NCI-H1105 (cell line): ENCODE measurements at regions not wholly inside any gene's neighbourhood (a gene's known extent, or its start where the extent isn't known, plus 50 kb on each side); places are given as distances from the start of the nearest gene placed in this dataset.
"Not testable (repeated sequence)": the region's sequence is repeated elsewhere in the genome, so short reads cannot be mapped to it uniquely, and the experiment has no call there.

ENCODE experiments used
- DNase-seq: peaks from one replicate; lab custom pipeline; 2025; lab: John Stamatoyannopoulos, UW

DNA sequence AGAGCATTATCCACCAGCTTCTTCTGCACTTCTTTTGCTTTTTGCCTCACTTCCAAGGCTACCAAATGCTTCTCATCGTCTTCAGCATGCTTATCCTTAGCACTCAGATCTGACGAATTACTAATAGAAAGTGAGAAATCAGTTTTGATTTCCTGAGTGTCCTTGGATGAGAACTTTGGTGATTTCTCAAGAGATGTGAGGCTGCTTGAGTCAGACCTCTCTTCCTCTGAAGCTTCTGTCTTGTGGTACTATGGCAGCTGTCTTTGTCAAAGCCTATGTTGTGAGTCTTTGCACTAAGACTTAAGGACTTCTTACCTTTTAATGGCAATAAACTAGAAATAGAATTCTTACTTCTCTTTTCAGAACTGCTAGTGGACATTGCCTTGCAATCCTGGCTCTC, 169.9 kb downstream of the CPE start:
- DNase-seq, result no peak

DNA sequence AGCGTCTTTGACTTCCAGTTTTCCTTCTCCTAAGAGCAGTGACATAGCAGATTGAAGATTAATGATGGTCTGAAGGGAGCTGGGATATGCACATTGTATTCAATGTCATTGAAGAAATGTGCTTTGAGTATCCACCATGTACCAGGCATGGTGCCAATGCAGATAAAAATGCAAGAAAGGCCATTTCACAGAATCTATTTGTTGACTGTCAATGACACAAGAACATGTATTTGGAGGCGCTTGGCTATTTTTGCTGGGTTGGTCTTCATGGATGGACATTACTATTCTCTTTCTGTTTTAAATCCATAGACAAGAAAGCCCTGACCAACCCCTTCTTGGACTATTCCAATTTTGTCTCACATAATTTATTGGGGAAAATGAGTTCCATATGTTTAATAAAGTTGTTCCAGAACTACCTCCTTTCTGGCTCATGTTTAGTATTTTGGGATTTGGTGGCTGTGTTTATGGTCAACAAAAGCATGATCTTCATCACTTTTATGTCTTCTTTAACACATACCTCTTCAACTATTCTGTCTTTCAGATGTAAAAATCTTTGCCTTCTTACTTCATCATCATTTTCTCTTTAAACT, 174.5 kb downstream of the CPE start:
- DNase-seq, result no peak

DNA sequence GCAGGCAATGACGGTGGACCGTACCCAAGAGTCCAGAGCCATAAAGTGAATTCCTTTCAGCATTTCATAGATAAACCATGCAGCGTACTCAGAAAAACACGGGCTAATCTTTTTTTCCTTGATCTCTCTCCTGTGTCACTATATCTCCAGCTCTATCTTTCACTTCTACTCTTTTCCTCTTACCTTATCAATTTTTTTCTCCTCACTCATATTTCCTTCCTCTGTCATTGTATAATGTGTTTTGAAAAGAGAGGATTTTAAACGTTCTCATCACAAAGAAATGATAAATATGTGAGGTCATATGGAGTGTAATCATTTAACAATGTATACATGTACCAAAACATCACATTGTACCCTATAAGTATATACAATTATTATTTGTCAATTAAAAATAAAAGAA, 176.5 kb downstream of the CPE start:
- DNase-seq, result no peak

DNA sequence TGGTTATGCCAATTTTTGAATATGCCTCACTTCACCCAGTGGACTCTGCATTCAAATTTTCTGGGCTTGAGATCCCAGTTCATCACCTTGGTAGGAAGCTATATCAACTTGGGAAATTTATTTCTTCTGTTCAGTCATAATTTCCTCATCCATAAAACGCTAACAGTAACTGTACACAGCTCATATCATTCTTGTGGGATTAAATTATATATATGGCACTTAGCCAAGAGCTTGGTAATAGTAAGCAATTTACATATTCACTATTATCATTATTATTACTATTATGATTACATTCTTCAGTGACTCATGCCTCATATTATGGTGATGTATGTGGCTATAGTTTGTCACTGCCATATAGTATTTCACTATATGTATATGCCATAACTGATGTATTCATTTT, 177.6 kb downstream of the CPE start:
- no peak for DNase-seq

DNA sequence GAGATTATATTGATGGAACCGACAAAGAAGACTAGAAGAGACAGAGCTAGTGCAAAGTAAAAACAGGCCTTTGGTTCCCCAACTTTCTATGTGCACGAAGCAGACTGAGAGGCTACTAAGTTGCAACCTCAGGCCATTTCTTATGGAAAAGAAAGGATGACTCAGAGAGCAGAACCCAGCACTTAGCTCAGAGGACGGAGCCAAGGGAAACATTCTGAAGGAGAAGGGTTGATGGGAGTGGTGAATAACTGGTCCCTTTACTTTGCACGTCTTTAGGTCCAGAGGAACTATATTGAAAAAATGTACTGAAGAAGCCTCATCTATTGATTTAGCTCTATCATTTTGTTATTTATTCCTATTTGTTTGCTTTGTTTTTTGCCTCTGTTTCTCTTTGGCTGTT, 182.1 kb downstream of the CPE start:
- no peak for DNase-seq

DNA sequence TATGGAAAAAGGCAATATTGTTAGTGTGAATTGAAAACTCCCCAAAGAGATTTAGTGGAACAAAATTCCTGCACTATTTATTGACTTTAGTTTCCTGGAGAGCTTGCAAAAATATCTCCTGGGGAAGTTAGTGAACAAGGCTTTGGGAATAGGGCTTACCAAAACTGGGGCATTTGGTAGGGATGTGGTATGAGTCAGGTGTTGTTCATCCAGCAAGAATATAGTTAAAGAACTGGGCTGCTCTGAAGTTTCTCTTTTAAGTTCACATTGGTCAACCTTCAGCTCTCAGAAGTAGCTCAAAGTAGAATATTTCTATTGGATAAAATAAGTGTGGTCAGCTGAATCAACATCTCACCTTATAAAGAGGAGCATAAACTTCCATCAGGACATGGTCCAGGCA, 185.0 kb downstream of the CPE start:
- DNase-seq, result no peak

DNA sequence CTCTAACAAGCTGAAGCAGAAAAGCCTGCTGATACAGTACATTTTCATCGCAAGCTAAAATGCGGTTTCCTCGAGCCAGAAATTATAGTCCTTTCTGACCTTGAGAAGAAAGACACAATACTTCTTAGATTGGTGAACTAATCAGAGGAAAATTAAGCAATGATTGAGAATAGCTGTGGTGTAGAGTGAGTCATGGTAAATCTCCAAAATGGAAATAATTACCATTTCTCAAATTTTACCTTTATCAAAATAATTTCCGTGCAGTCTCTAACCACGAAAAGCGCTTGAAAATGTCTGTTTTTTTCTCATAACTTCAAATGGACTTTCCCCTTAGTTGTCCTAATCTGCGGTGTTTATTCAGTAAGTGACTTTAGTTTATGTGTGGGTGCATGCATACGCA, 190.2 kb downstream of the CPE start:
- no peak for DNase-seq

DNA sequence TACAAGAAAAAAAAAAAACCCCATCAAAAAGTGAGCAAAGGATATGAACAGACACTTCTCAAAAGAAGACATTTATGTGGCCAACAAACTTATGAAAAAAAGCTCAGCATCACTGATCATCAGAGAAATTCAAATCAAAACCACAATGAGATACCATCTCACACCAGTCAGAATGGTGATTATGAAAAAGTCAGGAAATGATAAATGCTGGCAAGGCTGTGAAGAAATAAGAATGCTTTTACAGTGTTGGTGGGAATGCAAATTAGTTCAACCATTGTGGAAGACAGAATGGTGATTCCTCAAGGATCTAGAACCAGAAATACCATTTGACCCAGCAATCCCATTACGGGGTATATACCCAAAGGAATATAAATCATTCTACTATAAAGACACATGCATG, 192.7 kb downstream of the CPE start:
- DNase-seq, result not testable (repeated sequence)

DNA sequence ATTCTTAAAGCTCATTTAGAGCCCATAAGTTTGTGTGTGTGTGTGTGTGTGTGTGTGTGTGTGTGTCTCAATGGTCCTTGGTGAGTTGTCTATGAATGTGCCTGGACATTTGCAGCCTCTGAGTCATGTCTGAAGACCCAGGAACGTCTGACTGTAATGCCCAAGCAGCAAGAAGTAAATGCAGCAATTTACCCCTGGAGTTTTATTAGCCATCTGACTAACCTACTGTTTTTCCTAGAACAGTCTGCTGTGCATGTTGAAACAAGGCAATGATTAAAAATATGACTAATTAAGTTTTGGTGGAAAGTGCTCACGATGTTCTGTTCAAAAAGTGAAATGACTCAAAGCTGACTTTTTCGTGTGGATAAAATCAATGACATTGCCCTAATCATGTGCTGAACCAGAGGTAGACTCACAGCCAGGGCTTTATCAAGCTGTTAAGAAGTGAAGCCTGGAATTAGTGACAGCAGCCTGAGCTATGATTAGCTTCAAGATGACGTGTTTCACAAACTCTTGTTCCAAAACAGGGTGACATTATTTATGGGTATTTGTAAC, 201.6 kb downstream of the CPE start:
- no peak for DNase-seq

DNA sequence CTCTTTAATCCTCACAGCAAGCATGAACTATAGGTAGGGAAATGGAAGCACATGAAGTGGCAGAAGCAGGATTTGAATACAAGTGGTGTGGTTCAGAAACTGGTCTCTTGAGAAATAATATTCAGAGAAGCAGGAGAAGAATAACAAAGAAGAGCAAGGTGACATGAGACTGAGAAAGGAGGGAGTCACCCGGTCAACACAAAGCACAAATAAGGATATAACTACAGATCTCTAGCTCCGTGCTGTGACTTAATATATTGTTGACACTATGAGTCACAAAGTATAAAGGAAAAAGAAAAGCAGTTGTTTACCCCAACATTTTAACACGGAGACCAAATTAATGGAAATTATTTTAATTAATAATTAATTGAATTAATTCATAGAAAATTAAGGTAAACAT, 204.5 kb downstream of the CPE start:
- no peak for DNase-seq

DNA sequence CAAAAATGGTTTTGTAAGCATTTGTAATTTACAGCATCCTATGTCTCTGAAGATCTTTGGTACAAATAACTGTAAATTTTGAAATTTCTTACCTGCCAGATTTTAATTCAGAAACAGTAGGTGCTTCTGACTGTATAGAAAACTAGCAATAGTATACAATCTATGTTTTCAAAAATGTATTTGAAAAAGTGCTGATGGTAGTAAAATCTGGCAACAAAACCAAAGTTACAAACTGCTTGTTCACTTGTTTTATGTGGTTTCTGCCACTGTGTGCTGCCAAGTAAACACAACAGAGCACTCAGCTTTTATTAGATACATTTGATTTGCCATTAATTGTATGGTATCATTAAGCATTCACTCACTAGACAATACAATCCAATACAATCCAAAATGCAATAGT, 206.1 kb downstream of the CPE start:
- no peak for DNase-seq

DNA sequence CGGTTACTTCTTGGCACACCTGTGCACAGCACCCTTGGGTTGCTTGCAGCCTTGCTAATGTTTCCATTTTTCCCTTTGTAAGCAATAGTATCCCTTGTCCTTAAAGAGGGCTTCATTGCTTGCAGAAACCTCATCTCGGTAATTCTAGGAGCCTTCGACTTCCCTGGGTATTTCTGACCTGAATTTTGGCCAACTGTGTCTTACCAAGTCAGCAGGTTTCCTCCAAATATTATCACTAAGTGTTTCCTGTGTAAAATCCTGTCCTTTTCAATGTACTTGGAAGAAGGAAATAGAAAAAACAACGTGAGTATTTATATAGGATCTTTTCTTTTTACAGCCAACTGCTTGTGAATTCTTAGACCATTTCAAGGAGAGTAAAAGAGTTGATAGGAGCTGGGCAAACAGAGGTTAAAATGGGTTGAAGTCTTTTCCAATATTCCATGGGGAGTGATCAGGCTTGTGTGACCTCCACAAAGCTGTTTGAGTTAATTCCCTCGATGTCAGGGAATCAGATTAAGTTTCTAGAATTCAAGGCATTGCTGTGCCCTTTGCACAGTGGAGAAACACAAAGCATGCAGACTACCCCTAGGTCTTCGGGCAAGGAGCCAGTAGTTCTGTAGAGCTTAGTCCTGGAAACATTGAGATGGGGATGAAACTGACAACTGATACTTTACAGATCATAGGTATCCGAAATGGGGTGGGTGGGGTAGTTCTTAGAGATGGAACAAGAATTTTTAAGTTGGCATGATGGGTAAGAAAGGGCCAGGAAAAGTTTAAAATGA, 209.9 kb downstream of the CPE start:
- DNase-seq, result no peak

DNA sequence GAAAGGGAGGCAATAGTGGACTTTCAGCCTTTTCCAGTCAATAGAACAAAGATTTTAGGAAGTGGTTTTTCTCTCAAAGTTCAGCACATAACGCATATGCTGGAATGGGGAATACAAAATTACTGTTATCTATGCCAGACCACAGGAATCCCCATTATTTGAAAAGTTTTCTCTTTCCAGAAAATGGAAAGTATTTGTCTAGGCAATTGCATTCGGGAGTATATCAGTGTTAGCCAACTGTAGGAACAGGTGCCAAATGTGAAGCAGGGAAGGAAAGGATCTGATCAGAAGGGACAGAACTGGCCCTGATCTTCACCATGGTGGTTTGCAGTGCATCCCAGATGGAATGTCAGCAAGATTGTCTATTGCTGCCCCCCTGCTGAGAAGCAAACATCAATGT, 213.6 kb downstream of the CPE start:
- DNase-seq, result no peak

DNA sequence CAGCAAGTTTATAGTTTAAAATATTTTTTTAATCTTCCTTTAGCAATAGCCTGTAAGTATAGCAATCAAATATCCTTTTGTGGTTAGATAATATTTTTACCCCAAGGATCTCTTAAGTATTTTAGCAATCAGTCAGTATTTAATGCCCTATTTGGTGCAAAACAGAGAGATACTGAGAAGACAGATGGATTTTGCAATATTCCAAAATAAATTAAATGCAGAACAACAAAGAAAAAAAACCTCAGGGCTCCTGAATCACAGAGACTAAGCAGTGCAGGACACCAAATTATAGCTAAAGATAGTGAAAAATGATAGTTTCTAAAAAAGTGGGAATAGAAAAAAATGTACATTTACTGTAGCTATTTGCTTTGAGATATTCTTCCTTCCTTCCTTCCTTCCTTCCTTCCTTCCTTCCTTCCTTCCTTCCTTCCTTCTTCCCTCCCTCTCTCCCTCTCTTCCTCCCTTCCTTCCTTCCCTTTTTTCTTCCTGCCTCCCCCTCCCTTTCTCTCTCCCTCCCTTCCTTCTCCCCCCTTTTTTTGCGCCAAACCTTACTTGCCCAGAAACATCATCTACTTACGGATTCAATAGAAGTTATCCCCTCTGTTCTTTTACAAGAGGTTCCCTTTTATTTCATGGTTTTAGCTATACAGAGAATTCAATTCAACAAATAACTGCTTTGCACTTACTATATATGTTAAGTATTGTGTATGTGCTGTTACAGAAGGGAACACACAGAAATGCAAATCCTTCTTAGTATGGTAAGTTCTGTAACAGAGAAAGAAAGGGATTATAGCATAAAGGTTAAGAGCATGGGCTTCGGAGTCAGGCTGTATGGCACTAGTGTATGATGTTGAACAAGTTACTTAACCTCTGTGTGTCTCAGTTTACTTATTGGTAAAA, 219.0 kb downstream of the CPE start:
- DNase-seq, result no peak

DNA sequence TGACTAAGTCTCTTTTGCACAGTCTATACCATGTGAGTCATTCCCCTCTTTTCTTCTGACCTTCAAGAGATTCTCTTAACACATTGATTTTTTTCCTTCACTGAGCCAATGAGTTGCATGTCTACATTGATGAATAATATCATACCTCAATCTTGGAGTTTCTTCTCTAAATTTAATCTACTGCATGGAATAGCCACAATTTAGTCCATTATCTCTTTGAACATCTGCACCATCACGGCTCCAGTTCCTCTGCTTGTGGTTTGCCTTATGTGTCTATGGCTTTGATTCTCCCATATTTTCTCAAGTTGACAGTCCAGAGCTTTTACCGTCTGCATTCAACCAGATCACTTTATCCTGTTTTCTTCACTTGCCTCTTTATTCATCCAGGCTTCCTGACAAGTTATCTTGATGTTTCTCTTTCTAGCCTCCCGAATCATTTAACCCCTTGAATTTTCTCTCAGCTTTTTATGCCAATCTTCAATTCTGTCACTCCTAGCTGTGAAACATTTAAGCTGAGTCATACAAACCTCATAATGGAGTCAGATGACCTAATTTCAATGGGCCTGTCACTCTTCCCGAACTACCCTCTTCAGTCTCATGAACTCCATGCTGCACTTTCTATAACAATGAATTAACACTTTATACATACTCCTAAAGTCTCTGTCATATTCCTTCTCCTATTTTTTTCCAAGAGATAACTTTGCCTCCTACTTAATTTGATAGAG, 222.3 kb downstream of the CPE start:
- no peak for DNase-seq

DNA sequence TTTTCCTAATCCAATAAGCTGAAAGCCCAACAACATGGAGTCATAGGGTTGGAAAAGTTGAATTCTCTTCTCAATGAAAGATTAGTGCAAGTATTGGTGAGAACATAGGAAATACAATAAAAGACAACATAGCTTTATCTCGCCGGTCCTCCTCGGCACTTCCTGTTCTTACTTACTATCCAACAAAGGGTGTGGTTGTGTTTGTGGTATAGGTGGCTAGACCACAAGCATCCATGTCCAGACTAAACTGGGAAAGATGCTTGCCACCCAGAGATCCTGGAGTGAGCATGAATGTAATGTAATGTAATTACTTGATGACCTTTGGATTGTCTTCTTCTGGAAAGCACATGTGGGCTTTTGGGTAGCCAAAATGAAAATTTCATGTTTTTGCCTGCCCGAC, 223.8 kb downstream of the CPE start:
- no peak for DNase-seq

DNA sequence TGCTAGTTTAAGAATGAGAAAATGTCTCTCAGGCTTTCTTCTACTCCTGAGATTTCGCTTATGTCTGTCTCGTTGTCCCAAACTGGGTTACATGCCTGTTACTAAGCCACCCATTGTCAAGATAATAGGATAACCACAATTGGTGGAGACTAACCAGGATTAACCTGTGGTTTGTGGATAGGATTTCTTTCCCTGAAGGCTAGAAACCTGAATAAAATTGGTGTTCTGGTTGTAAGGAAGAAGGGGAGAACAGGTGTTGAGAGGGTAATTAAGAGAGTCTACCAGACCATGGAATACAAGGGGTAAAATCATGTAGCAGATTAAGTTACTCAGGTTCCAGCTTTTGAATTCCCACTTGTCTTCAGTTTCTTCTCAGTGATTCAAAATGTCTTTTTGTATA, 225.4 kb downstream of the CPE start:
- DNase-seq, result no peak

DNA sequence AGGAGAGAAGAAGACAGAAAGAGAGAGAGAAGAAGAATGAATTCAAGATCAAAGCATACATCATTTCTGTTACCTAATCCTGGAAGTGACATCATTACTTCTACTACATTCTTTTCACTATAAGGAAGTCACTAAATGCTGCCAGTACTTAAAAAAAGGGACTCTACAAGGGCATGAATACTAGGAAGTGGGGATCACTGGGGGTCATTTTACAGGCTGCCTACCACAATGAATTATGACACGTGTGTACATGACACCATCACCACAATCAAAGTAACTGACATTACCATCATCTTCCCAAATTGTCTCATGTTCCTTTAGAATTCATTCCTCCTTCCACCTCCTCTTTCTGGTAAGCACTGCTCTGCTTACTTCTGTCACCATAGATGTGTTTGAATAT, 227.0 kb downstream of the CPE start:
- no peak for DNase-seq

DNA sequence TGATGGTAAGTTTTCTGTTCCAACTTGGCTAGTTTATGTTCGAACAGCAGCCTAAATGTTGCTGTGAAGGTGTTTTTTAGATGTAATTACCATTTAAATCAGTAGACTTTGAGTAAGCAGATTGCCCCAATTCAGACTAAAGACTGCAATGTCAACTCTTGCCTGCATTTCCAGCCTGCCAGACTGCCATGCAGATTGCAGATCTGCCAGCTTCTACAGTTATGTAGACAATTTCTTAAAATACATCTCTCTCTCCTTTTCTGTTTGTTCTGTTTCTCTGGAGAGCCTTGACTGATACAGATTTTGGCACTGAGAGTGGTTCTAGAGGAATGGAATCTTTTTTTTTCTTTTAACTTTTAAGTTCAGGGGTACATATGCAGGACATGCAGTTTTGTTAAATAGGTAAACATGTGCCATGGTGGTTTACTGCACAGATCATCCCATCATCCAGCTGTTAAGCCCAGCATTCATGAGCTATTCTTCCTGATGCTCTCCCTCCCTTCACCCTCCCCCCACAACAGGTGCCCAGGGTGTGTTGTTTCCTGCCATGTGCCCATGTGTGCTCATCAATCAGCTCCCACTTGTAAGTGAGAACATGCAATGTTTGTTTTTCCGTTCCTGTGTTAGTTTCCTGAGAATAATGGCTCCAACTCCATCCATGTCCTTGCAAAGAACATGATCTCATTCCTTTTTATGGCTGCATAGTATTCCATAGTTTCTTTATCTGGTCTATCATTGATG, 227.8 kb downstream of the CPE start:
- no peak for DNase-seq

DNA sequence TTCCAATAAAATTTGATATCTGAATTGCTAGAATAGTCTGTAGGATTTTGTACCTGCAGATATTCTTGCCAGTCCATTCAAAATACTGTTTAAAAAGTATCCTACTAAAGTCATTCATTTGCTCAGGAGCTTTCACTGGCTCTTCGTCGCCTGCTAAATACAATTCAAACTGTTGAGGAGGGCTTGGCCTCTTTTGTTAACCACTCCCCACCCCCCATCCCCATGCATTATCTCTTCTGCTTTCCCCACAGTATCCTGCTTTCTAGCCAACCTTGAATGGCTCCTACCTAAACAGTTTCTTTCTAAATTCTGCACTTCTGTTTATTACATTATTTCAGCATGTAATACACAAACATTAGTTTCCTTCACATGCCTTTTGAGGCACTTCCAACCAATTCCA, 230.8 kb downstream of the CPE start:
- DNase-seq, result no peak

DNA sequence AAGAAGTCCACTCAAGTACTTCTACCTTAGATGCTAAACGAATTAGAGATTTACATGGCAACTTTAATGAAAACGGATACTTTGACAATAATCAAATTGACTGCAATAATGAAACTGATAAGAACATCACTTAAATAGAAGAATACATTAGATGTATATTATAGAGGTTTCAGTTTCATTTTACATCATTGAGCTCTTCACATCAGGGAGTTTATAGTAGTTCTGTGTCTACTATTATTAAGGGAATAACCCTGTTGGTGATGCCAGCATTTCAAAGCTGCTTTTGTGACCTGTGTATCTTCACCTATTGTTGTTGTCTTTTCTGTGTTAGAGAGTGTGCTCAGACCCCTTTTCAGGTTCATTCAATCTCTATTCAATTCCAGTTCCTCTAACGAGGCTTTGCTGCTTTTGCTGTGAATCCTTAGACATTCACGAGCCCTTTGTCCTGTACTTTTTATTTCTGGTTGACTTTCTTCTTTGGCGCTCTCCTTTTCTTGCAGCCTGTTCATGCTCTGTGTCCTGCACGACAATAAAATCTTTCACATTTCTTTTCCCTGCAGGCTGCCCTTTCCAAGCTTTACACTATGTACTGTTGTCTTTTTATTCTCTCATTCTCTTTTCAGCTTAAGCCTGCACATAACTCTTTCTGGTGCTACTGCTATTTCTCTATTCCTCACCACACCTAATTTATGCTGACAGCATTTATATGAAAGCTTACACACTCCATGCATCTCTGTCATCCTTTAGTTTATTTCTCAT, 232.1 kb downstream of the CPE start:
- no peak for DNase-seq
